Muscle of leg (tissue), 3 donors: ENCODE measurements at regions not wholly inside any gene's neighbourhood (a gene's known extent, or its start where the extent isn't known, plus 50 kb on each side); places are given as distances from the start of the nearest gene placed in this dataset.
"Not testable (repeated sequence)": the region's sequence is repeated elsewhere in the genome, so short reads cannot be mapped to it uniquely, and the experiment has no call there.

Source experiments
- DNase-seq: peaks from one replicate; pipeline ENCODE4 v3.0.0; 2013
- H3K27ac ChIP-seq: one replicate; pipeline ENCODE4 v1.5.1; 2013; ENCODE audit warnings: mild to moderate bottlenecking, low read length, control low read depth
- H3K27me3 ChIP-seq: one replicate; pipeline ENCODE4 v1.6.1; 2013; ENCODE audit warnings: low read length; ENCODE audit not compliant: control insufficient read depth, insufficient read depth
- H3K36me3 ChIP-seq: one replicate; pipeline ENCODE4 v1.6.1; 2013; ENCODE audit warnings: low read length; ENCODE audit not compliant: control insufficient read depth, insufficient read depth
- H3K4me1 ChIP-seq: one replicate; pipeline ENCODE4 v1.6.1; 2013; ENCODE audit warnings: low read length; ENCODE audit not compliant: control insufficient read depth, insufficient read depth
- H3K4me3 ChIP-seq: one replicate; pipeline ENCODE4 v1.5.1; 2013; ENCODE audit warnings: low read length, control low read depth
- H3K9me3 ChIP-seq: replicated peaks from 2 replicates; pipeline ENCODE4 v1.6.1; 2013; ENCODE audit warnings: low read depth, low read length; ENCODE audit not compliant: control insufficient read depth
- WGBS: methylation state at CpG from one replicate; pipeline ENCODE4 v1.1.5; 2013; ENCODE audit warnings: missing lambda C conversion rate; ENCODE audit not compliant: insufficient coverage; 5-methylcytosine and 5-hydroxymethylcytosine counted together

DNA sequence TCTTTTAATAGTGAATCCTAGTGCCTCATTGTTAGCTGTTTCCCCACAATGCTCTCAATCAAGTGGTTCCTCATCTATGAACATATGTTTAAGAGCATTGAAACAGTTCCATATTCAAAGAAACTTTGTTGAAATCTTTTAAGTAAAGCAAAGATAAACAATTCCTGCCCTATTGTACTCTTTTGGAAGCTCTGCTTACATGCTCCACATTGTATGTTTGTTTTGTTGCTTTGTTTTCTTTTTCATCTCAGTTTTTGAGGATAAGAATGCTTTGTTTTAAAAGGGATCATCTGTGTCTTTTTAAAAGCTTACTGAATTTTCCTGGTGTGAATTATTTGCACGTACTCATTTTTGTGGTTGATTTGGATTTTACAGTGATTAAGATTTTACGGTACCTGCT lies 132.2 kb upstream of the MARCKS start:
- not testable (repeated sequence) for DNase-seq

GRCh38 chr6:113731541-113731940 lies 125.6 kb upstream of the MARCKS start:
- DNase-seq, result peak; percentile 48
- H3K27ac ChIP-seq, result peak overlapping the region; percentile 90
- peaks cover 13% of the 10 kb centered on the region for H3K4me1 ChIP-seq
- no peaks in the 10 kb centered on the region for H3K9me3 ChIP-seq
- H3K4me3 ChIP-seq, result no peak overlapping the region
- no peaks in the 10 kb centered on the region for H3K36me3 ChIP-seq
- WGBS, result 83% methylated on average over 1 of the region's 3 CpGs
- no peaks in the 10 kb centered on the region for H3K27me3 ChIP-seq

More for the DNA sequence above, 132.2 kb upstream of the MARCKS start:
- H3K9me3 ChIP-seq, H3K27me3 ChIP-seq, H3K27ac ChIP-seq, H3K36me3 ChIP-seq, H3K4me1 ChIP-seq, H3K4me3 ChIP-seq: not testable (repeated sequence)
- WGBS, result no CpG with 5 or more reads among the region's 2 CpGs

DNA sequence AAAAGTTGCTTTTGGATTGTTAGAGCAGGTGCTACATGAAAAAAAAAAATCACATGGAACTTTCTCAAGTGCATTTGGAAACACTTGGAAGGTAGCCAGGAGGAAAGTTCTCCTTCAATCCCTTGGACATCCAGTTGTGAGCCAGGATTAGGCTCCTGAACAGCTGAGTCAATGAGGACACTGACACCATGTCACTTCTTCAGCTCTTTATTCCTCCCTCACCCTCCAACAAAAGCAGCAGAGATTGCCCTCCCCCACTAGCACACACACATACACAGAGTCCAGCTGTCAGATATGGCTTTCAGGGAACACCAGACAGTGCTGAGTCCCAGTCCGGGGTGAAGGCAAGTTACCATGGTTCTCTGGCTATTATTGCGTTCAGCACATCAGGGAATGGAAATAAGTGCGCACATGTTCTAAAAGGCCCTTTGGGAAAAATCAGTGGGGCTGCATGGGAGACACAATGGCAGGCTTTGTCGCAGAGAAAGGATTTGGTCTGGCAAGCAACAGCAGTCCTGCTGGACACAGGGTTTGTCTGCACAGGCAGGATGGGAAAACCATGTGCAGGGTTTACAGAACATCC lies 124.7 kb upstream of the MARCKS start:
- H3K27ac ChIP-seq, result peak overlapping the region; percentile 90
- WGBS, result 20% methylated on average over 4 of the region's 4 CpGs
- H3K4me1 ChIP-seq, result peaks cover 13% of the 10 kb centered on the region
- peak; percentile 98 for DNase-seq
- peak overlapping the region; percentile 4 for H3K4me3 ChIP-seq
- H3K27me3 ChIP-seq, result no peaks in the 10 kb centered on the region
- no peaks in the 10 kb centered on the region for H3K36me3 ChIP-seq
- H3K9me3 ChIP-seq, result no peaks in the 10 kb centered on the region

DNA sequence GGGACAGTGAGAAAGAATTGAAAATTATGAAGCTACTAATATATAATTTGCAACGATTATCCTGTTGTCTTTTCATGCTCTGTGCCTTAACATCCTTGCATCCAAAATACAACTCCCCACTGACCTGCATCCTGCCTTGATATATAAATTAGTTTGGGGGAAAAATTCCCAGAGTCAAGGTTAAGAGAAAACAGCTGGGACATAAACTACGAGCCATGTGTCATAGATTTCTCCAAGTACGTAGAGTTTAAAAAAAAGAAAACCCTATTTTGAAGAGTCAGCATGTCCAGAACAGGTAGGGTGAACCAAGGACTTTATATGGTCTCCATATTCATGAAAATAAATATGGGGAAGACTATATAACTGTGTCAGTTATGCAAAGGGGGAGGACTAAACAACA lies 123.8 kb upstream of the MARCKS start:
- H3K27ac ChIP-seq, result peak overlapping the region; percentile 90

DNA sequence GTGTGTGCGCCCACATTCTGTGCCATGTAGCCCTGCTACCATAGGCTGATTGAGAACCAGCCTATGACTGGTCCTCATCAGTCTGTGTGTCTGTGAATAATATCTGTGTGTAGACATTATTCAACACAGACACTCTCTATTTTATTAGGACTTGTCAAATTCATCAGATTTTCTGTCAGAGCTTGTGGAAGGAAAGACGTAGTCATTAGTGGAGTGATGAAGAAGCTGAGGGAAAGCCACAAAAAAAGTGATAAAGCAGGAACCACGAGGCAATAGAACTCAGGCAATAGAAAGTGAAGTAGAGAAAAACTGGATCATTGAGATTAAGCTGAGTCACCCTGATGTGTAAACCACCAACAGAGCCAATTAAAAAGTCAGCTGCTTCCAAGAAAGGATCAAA lies 122.2 kb upstream of the MARCKS start:
- Histone ChIP-seq H3K4me3 (no peak overlapping the region), H3K36me3 (no peaks in the 10 kb centered on the region), H3K4me1 (peaks cover 13% of the 10 kb centered on the region), H3K27me3 (no peaks in the 10 kb centered on the region), H3K9me3 (no peaks in the 10 kb centered on the region), H3K27ac (peak overlapping the region; percentile 60)
- 73% methylated on average over 1 of the region's 3 CpGs for WGBS
- DNase-seq, result peak; percentile 48

More for the DNA sequence above, 123.8 kb upstream of the MARCKS start:
- WGBS, result no CpG with 5 or more reads among the region's 3 CpGs
- Histone ChIP-seq H3K36me3 (no peaks in the 10 kb centered on the region), H3K9me3 (no peaks in the 10 kb centered on the region), H3K4me1 (peaks cover 13% of the 10 kb centered on the region), H3K27me3 (no peaks in the 10 kb centered on the region), H3K4me3 (no peak overlapping the region)
- DNase-seq, result peak; percentile 95

DNA sequence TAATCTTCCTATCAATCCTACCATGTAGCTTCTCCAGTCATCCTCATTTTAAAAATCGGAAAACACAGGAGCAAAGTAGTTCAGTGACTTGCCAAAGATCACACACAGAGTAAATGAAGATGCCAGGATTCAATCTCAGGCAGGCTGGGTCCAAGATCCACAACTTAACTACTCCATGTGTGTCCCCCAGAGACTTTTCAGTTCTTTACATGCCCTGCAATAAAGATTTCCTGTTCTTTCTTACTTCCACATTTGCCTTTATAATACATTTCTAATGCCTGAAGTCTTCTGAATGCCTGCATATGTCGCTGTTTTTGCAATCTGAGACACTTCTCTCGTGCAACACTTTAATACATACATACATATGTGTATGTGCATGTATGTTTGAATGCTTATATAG lies 121.7 kb upstream of the MARCKS start:
- Histone ChIP-seq H3K9me3 (no peaks in the 10 kb centered on the region), H3K36me3 (no peaks in the 10 kb centered on the region), H3K4me1 (peaks cover 13% of the 10 kb centered on the region), H3K27me3 (no peaks in the 10 kb centered on the region), H3K27ac (peak overlapping the region; percentile 60), H3K4me3 (no peak overlapping the region)
- 29% methylated on average over 1 of the region's 3 CpGs for WGBS
- peak; percentile 79 for DNase-seq

DNA sequence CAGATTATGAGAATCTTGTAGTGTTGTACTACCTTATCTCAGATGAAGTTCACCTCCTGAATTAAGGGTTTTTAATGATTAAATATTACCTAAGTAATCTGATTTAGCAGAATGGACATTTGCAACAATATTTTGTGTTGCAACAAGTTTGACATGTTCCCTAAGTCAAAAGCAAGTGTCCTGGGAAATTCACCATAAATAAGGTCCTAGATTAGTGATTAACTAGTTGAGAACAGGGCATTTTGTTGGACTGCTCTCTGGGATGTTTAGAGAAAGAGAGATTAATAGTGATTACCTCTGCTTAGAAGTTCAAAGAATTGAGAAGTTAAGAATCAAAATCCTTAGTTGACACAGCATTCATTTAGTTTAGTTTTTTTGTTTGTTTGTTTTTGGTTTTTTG lies 120.2 kb upstream of the MARCKS start:
- Histone ChIP-seq H3K9me3 (no peaks in the 10 kb centered on the region), H3K4me3 (no peak overlapping the region), H3K4me1 (peaks cover 8% of the 10 kb centered on the region), H3K27ac (no peak overlapping the region), H3K27me3 (no peaks in the 10 kb centered on the region), H3K36me3 (no peaks in the 10 kb centered on the region)
- no peak for DNase-seq

- 76% methylated on average over 3 of the region's 4 CpGs for WGBS
- Histone ChIP-seq H3K9me3 (no peaks in the 10 kb centered on the region), H3K27me3 (no peaks in the 10 kb centered on the region), H3K4me1 (peaks cover 2% of the 10 kb centered on the region), H3K36me3 (no peaks in the 10 kb centered on the region), H3K27ac (no peak overlapping the region), H3K4me3 (no peak overlapping the region)
- peak; percentile 50 for DNase-seq
These were observed 118.0 kb upstream of the MARCKS start for GRCh38 chr6:113739041-113739655.

DNA sequence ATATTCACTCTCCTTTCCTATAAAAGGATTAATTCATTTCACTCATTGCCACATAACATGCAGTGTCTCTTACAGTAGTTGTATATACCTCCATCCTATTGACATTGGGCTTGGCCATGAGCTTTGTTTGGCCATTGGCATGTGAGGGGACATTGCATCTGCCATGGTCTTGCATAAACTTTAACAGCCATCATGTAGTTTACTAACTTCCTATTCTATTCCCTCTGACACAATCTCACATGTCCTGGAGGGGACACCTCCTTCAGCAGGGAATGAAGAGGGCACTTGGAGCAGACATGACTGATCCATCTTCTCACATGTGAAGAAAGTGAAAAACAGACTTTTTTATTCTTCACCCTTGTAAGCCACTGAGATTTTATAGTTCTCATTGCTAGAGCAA lies 115.5 kb upstream of the MARCKS start:
- no peak for DNase-seq
- Histone ChIP-seq H3K9me3 (no peaks in the 10 kb centered on the region), H3K36me3 (no peaks in the 10 kb centered on the region), H3K4me3 (no peak overlapping the region), H3K4me1 (peaks cover 2% of the 10 kb centered on the region), H3K27ac (no peak overlapping the region), H3K27me3 (no peaks in the 10 kb centered on the region)

DNA sequence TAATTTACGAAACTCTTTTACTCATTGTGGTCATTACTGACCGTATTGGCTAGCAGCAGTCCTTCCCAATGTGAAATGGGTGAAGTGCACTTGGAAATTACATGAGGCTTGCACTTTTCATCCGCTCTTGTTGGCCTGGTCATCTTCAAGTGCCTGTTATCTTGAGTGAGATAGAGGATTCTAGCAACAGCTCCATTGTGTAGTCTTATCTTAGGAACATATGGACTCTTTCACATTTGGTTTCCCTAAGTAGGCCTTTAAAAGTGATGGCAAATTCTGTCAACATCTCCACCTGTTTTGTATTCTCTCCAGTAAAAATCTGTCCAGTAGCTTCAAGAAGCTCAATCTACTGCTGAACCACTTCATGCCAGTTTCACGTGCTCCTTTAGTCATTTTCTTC lies 114.8 kb upstream of the MARCKS start:
- Histone ChIP-seq H3K27me3 (no peaks in the 10 kb centered on the region), H3K27ac (no peak overlapping the region), H3K4me1 (peaks cover 2% of the 10 kb centered on the region), H3K36me3 (no peaks in the 10 kb centered on the region), H3K9me3 (no peaks in the 10 kb centered on the region), H3K4me3 (no peak overlapping the region)
- 84% methylated on average over 4 of the region's 4 CpGs for WGBS
- DNase-seq, result no peak

GRCh38 chr6:113744861-113745260 lies 112.3 kb upstream of the MARCKS start:
- Histone ChIP-seq H3K27me3 (no peaks in the 10 kb centered on the region), H3K4me1 (peaks cover 2% of the 10 kb centered on the region), H3K4me3 (no peak overlapping the region), H3K27ac (no peak overlapping the region), H3K36me3 (no peaks in the 10 kb centered on the region), H3K9me3 (no peaks in the 10 kb centered on the region)
- DNase-seq, result peak; percentile 45
- 17% methylated on average over 1 of the region's 3 CpGs for WGBS
